ENCODE measurements at regions not wholly inside any gene's neighbourhood (a gene's known extent, or its start where the extent isn't known, plus 50 kb on each side); places are given as distances from the start of the nearest gene placed in this dataset.

DNA sequence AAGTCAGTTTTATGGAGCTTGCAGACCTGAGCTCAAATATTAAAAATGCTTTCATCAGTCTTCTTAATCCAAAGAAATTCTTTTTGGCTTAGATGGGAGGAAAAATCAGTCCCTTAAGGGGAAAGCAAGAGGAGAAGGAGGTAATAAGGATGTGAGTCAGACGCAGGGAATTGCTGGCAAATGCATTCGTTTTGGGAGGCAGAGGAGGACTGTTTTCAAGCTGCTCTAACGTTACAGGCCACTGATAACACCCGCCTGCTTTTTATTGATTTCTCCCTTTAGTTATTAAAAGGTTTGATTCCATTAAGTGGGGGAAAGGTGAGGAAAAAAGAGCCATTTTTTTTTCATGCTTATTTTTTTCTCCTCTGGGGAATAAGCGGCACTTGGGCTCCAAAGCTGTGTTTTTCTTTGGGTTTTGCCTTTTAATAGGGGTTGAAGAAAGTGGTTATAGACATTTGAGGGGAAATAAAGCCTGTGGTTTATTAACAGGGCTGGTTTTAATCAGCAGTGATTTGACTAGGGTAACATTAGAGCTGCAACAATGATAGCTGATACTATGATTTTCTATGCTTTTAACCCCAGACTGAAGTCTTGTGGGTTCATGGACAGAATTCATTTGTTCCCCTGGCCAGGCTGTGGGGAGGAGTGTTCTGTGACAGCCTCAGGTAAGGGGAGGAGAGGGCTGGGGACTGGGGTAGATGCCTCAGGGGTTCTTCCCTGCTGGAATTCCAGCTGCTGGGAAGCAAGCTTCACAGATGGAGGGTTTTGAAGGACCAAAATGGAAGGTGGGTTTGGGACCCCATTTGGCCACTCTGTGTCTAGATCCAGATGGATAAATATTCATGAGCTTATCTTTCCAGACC, 225.2 kb downstream of the GAS1 start:
- TF ChIP-seq, protein P1, sequence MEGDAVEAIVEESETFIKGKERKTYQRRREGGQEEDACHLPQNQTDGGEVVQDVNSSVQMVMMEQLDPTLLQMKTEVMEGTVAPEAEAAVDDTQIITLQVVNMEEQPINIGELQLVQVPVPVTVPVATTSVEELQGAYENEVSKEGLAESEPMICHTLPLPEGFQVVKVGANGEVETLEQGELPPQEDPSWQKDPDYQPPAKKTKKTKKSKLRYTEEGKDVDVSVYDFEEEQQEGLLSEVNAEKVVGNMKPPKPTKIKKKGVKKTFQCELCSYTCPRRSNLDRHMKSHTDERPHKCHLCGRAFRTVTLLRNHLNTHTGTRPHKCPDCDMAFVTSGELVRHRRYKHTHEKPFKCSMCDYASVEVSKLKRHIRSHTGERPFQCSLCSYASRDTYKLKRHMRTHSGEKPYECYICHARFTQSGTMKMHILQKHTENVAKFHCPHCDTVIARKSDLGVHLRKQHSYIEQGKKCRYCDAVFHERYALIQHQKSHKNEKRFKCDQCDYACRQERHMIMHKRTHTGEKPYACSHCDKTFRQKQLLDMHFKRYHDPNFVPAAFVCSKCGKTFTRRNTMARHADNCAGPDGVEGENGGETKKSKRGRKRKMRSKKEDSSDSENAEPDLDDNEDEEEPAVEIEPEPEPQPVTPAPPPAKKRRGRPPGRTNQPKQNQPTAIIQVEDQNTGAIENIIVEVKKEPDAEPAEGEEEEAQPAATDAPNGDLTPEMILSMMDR (IDR thresholded peaks at IDR 0.05; ENCODE audit: borderline replicate concordance, extremely low read depth, insufficient read depth), result no peak
- Histone ChIP-seq H3K4me1 (ENCODE audit: control insufficient read depth in 2 of 3, insufficient read depth in 2 of 3, low read depth in 1 of 3, low read length in 3 of 3) (no peaks in the 10 kb centered on the region), H3K4me3 (ENCODE audit: low read length in 3 of 3) (no peak overlapping the region), H3K9ac (ENCODE audit: low read length in 3 of 3) (no peak overlapping the region), H3K36me3 (ENCODE audit: control insufficient read depth in 2 of 3, insufficient read depth in 3 of 3, low read length in 3 of 3) (no peaks in the 10 kb centered on the region), H3K27me3 (ENCODE audit: control insufficient read depth, insufficient read depth, low read length) (no peaks in the 10 kb centered on the region), H3K9me3 (ENCODE audit: control insufficient read depth in 2 of 3, insufficient read depth in 1 of 3, low read length in 3 of 3) (no peaks in the 10 kb centered on the region), H3K27ac (ENCODE audit: low read depth in 2 of 2, low read length in 2 of 2) (no peak overlapping the region)
- DNase-seq (peak in 2 of 5 donors; percentile 34 to 45), FAIRE-seq (no peak)
- intact Hi-C loops (cut with DNase I), result no loop called here

DNA sequence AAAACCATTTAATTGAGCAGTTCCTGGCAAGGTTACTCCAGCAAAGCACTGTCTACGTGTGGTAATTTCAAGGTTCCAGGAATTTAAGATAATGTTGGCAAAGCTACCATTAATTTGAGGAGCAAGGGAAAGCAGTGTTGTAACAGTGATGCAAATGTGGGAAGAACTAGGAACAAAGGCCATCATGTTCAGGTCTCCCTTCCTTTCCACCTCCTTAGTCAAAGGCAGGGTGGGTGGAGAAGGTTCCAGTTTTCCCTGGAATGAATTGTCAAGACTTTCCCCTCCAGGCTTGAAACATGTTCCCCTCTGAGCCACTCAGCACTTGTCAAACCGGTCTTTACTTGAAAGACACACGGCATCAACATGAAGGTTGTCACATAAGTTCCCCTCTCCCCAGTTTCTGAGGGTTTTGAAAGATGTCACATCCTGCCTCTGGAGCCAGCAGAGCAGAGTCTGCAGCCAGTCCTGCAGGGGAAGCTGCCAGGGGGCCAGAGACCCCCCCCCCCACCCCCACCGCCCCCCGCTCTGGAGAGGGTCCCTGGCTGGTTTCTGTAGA, 226.0 kb downstream of the GAS1 start:
- TF ChIP-seq, protein P1 (IDR thresholded peaks at IDR 0.05; ENCODE audit: borderline replicate concordance, extremely low read depth, insufficient read depth), result no peak
- no peak overlapping the region for H3K9ac ChIP-seq (ENCODE audit: low read length in 3 of 3)
- no peaks in the 10 kb centered on the region for H3K36me3 ChIP-seq (ENCODE audit: control insufficient read depth in 2 of 3, insufficient read depth in 3 of 3, low read length in 3 of 3)
- no peak overlapping the region for H3K27ac ChIP-seq (ENCODE audit: low read depth in 2 of 2, low read length in 2 of 2)
- no peaks in the 10 kb centered on the region for H3K4me1 ChIP-seq (ENCODE audit: control insufficient read depth in 2 of 3, insufficient read depth in 2 of 3, low read depth in 1 of 3, low read length in 3 of 3)
- no peaks in the 10 kb centered on the region for H3K27me3 ChIP-seq (ENCODE audit: control insufficient read depth, insufficient read depth, low read length)
- DNase-seq (peak in 2 of 5 donors; percentile 26 to 30), FAIRE-seq (no peak)
- no peak overlapping the region for H3K4me3 ChIP-seq (ENCODE audit: low read length in 3 of 3)
- no peaks in the 10 kb centered on the region for H3K9me3 ChIP-seq (ENCODE audit: control insufficient read depth in 2 of 3, insufficient read depth in 1 of 3, low read length in 3 of 3)
- intact Hi-C loops (cut with DNase I), result no loop called here

DNA sequence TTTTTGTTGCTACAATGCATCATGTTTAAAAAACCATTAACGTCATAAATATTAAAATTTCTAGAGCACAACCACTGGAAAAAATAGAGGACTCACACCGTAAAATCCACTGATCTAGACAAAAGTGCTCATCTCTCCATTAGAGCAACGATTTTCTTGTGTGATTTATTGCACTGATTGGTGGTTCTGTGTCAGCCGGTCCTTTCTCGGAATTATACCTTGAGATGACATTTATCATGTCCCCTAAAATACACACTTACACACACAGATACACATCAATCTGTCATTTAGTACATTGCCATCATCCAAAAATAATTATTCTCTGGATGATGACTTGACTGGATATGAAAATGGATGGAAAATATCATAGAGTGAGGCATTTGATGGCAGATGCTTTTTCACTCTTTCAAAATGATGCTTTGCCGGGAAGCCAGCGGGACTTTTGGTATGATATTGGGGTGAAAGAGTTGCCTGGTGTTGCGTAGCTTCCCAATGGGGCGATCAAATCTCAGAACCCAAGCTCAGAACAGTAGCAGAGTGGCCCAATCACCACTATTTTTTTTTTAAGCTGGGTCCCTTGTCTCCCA, 226.6 kb downstream of the GAS1 start:
- TF ChIP-seq, protein P1 (IDR thresholded peaks at IDR 0.05; ENCODE audit: borderline replicate concordance, extremely low read depth, insufficient read depth), result no peak
- no peak for FAIRE-seq
- intact Hi-C loops (cut with DNase I), result no loop called here
- H3K9me3 ChIP-seq (ENCODE audit: control insufficient read depth in 2 of 3, insufficient read depth in 1 of 3, low read length in 3 of 3), result no peaks in the 10 kb centered on the region
- H3K27me3 ChIP-seq (ENCODE audit: control insufficient read depth, insufficient read depth, low read length), result no peaks in the 10 kb centered on the region
- no peak overlapping the region for H3K9ac ChIP-seq (ENCODE audit: low read length in 3 of 3)
- H3K4me1 ChIP-seq (ENCODE audit: control insufficient read depth in 2 of 3, insufficient read depth in 2 of 3, low read depth in 1 of 3, low read length in 3 of 3), result no peaks in the 10 kb centered on the region
- no peak for DNase-seq
- H3K4me3 ChIP-seq (ENCODE audit: low read length in 3 of 3), result no peak overlapping the region
- H3K36me3 ChIP-seq (ENCODE audit: control insufficient read depth in 2 of 3, insufficient read depth in 3 of 3, low read length in 3 of 3), result no peaks in the 10 kb centered on the region
- H3K27ac ChIP-seq (ENCODE audit: low read depth in 2 of 2, low read length in 2 of 2), result no peak overlapping the region
